Thymus (tissue), 11 donors: ENCODE measurements at regions not wholly inside any gene's neighbourhood (a gene's known extent, or its start where the extent isn't known, plus 50 kb on each side); places are given as distances from the start of the nearest gene placed in this dataset.
"Not testable (repeated sequence)": the region's sequence is repeated elsewhere in the genome, so short reads cannot be mapped to it uniquely, and the experiment has no call there.

ENCODE experiments used
- DNase-seq, 9 donors: peaks; one replicate each; pipeline ENCODE4 v3.0.0-alpha.2; 2013; ENCODE audit warnings: low spot score in 9 of 9, low read depth in 6 of 9, missing footprints in 1 of 9
- H3K27ac ChIP-seq, 2 donors: one replicate each; pipeline ENCODE4 v1.5.1; 2013; ENCODE audit warnings: control low read depth in 1 of 2, low read depth in 1 of 2, low read length in 1 of 2, mild to moderate bottlenecking in 1 of 2, moderate library complexity in 1 of 2
- H3K27me3 ChIP-seq, 2 donors: one replicate each; pipeline ENCODE4 v1.5.1; 2013; ENCODE audit warnings: low read length in 1 of 2; ENCODE audit not compliant: control insufficient read depth in 2 of 2, insufficient read depth in 1 of 2
- H3K36me3 ChIP-seq, 2 donors: one replicate each; pipeline ENCODE4 v1.5.1; 2013; ENCODE audit warnings: low read length in 1 of 2, mild to moderate bottlenecking in 1 of 2, moderate library complexity in 1 of 2; ENCODE audit not compliant: control insufficient read depth in 2 of 2, insufficient read depth in 2 of 2
- H3K4me1 ChIP-seq, 2 donors: one replicate each; pipeline ENCODE4 v1.5.1; 2013; ENCODE audit warnings: low read length in 2 of 2; ENCODE audit not compliant: control insufficient read depth in 2 of 2, insufficient read depth in 2 of 2
- H3K4me3 ChIP-seq, 2 donors: one replicate each; pipeline ENCODE4 v1.5.1; 2013; ENCODE audit warnings: low read length in 2 of 2, control low read depth in 1 of 2, mild to moderate bottlenecking in 1 of 2
- H3K9me3 ChIP-seq, 2 donors: one replicate each; pipeline ENCODE4 v1.5.1; 2013; ENCODE audit warnings: low read length in 1 of 2, mild to moderate bottlenecking in 1 of 2; ENCODE audit not compliant: control insufficient read depth in 2 of 2, insufficient read depth in 1 of 2
- WGBS: extraction: QIAGEN DNeasy Blood & Tissue Kit; methylation state at CpG from one replicate; pipeline ENCODE4 v1.1.7; 2013; 5-methylcytosine and 5-hydroxymethylcytosine counted together
- donor health status: healthy.

- no peak overlapping the region for H3K27ac ChIP-seq
- H3K4me1 ChIP-seq, result no peaks in the 10 kb centered on the region
- WGBS, result 61% methylated on average over 6 of the region's 6 CpGs
- H3K27me3 ChIP-seq, result no peaks in the 10 kb centered on the region
- no peak overlapping the region for H3K4me3 ChIP-seq
- H3K9me3 ChIP-seq, result no peaks in the 10 kb centered on the region
- H3K36me3 ChIP-seq, result no peaks in the 10 kb centered on the region
- no peak for DNase-seq
Observed at GRCh38 chr3:21944251-21944650, 193.2 kb upstream of the ZNF385D start.

DNA sequence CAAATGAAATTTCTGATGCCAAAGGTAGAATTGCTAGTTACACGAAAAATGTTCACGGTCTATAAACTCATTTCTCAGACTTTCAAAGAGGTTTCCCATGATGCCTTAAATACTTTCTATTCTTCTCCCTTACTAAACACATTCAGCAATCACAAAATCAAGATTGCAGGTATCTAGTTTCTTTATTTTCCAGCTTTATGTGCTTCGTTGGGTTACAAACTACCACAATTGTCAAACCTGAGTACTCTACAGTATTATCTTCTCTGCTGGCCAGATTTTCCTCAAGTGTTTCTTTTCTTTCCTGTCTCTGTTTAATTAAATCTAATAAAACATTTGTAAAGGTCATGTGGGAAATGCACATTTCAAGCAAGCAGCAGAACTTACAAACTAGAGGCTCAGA, 201.8 kb upstream of the ZNF385D start:
- Histone ChIP-seq H3K27ac (no peak overlapping the region), H3K27me3 (no peaks in the 10 kb centered on the region), H3K4me3 (no peak overlapping the region), H3K9me3 (no peaks in the 10 kb centered on the region), H3K4me1 (no peaks in the 10 kb centered on the region), H3K36me3 (no peaks in the 10 kb centered on the region)
- WGBS, result 92% methylated on average over 3 of the region's 3 CpGs
- no peak for DNase-seq

- H3K27me3 ChIP-seq, result no peaks in the 10 kb centered on the region
- no peak for DNase-seq
- no peak overlapping the region for H3K27ac ChIP-seq
- H3K9me3 ChIP-seq, result no peaks in the 10 kb centered on the region
- H3K36me3 ChIP-seq, result no peaks in the 10 kb centered on the region
- no peaks in the 10 kb centered on the region for H3K4me1 ChIP-seq
- WGBS, result 89% methylated on average over 2 of the region's 2 CpGs
- H3K4me3 ChIP-seq, result no peak overlapping the region
Observed at GRCh38 chr3:21954709-21955108, 203.7 kb upstream of the ZNF385D start.

GRCh38 chr3:21955406-21955805, 204.4 kb upstream of the ZNF385D start:
- no peaks in the 10 kb centered on the region for H3K4me1 ChIP-seq
- DNase-seq, result no peak
- no peaks in the 10 kb centered on the region for H3K36me3 ChIP-seq
- H3K9me3 ChIP-seq, result no peaks in the 10 kb centered on the region
- H3K4me3 ChIP-seq, result no peak overlapping the region
- no peak overlapping the region for H3K27ac ChIP-seq
- 94% methylated on average over 2 of the region's 2 CpGs for WGBS
- no peaks in the 10 kb centered on the region for H3K27me3 ChIP-seq

- H3K9me3 ChIP-seq, result no peaks in the 10 kb centered on the region
- no peaks in the 10 kb centered on the region for H3K27me3 ChIP-seq
- DNase-seq, result no peak
- WGBS, result 99% methylated on average over 1 of the region's 1 CpG
- no peak overlapping the region for H3K27ac ChIP-seq
- no peaks in the 10 kb centered on the region for H3K36me3 ChIP-seq
- H3K4me3 ChIP-seq, result no peak overlapping the region
- no peaks in the 10 kb centered on the region for H3K4me1 ChIP-seq
Observed at GRCh38 chr3:21960033-21960432, 209.0 kb upstream of the ZNF385D start.

- Histone ChIP-seq H3K27me3 (no peaks in the 10 kb centered on the region), H3K4me3 (no peak overlapping the region), H3K9me3 (no peaks in the 10 kb centered on the region), H3K36me3 (no peaks in the 10 kb centered on the region), H3K27ac (no peak overlapping the region), H3K4me1 (no peaks in the 10 kb centered on the region)
- 16% methylated on average over 1 of the region's 1 CpG for WGBS
- no peak for DNase-seq
Observed at GRCh38 chr3:21962456-21962855, 211.4 kb upstream of the ZNF385D start.

- DNase-seq, H3K9me3 ChIP-seq, H3K27me3 ChIP-seq, H3K36me3 ChIP-seq, H3K27ac ChIP-seq, H3K4me1 ChIP-seq, H3K4me3 ChIP-seq: not testable (repeated sequence)
- WGBS, result 90% methylated on average over 8 of the region's 8 CpGs
Observed at GRCh38 chr3:21966457-21966856, 215.4 kb upstream of the ZNF385D start.

GRCh38 chr3:21979706-21980105, 228.7 kb upstream of the ZNF385D start:
- no peak for DNase-seq
- 96% methylated on average over 1 of the region's 1 CpG for WGBS

GRCh38 chr3:21989341-21990042, 238.5 kb upstream of the ZNF385D start:
- WGBS, result 90% methylated on average over 5 of the region's 5 CpGs
- no peak overlapping the region for H3K4me3 ChIP-seq
- no peak for DNase-seq
- no peak overlapping the region for H3K27ac ChIP-seq
- no peaks in the 10 kb centered on the region for H3K36me3 ChIP-seq
- no peaks in the 10 kb centered on the region for H3K4me1 ChIP-seq
- H3K27me3 ChIP-seq, result no peaks in the 10 kb centered on the region
- no peaks in the 10 kb centered on the region for H3K9me3 ChIP-seq

More at GRCh38 chr3:21979706-21980105, 228.7 kb upstream of the ZNF385D start:
- H3K27me3 ChIP-seq, result no peaks in the 10 kb centered on the region
- H3K36me3 ChIP-seq, result no peaks in the 10 kb centered on the region
- no peaks in the 10 kb centered on the region for H3K9me3 ChIP-seq
- no peak overlapping the region for H3K4me3 ChIP-seq
- no peaks in the 10 kb centered on the region for H3K4me1 ChIP-seq
- no peak overlapping the region for H3K27ac ChIP-seq
